OCI-LY3 (cell line): ENCODE measurements at regions not wholly inside any gene's neighbourhood (a gene's known extent, or its start where the extent isn't known, plus 50 kb on each side); places are given as distances from the start of the nearest gene placed in this dataset.
"Not testable (repeated sequence)": the region's sequence is repeated elsewhere in the genome, so short reads cannot be mapped to it uniquely, and the experiment has no call there.

ENCODE experiments used
- H2AFZ ChIP-seq: fragments of 200-600, 300-600 bp; shearing (Covaris generic); 2 replicates; pipeline ENCODE4 v1.6.0; 2014; ENCODE audit warnings: antibody characterized with exemption, low read depth, low read length
- H3K27ac ChIP-seq: fragments of 200-600, 300-600 bp; sonication (generic); 2 replicates; pipeline ENCODE4 v1.5.1; 2014; ENCODE audit warnings: mild to moderate bottlenecking, low read length, moderate library complexity, mixed read lengths
- H3K27me3 ChIP-seq: fragments of 200-600, 300-600 bp; sonication (generic); 2 replicates; pipeline ENCODE4 v1.6.1; 2014; ENCODE audit warnings: low read depth, low read length, mixed read lengths
- H3K36me3 ChIP-seq: fragments of 200-600, 300-600 bp; sonication (generic); replicated peaks from 2 replicates; pipeline ENCODE3; 2014; ENCODE audit warnings: low read depth, low read length, mixed read lengths
- H3K4me1 ChIP-seq: fragments of 300-600, 200-600 bp; sonication (generic); 2 replicates; pipeline ENCODE4 v1.6.1; 2014; ENCODE audit warnings: low read length, mixed read lengths
- H3K4me2 ChIP-seq: fragments of 200-600, 300-600 bp; sonication (generic); 2 replicates; pipeline ENCODE4 v1.6.1; 2014; ENCODE audit warnings: low read length, mixed read lengths
- H3K4me3 ChIP-seq: fragments of 300-600, 200-600 bp; sonication (generic); 2 replicates; pipeline ENCODE4 v1.5.1; 2014; ENCODE audit warnings: antibody characterized with exemption, mild to moderate bottlenecking, low read length, moderate library complexity
- H3K79me2 ChIP-seq: fragments of 300-600, 200-600 bp; shearing (Covaris generic); 2 replicates; pipeline ENCODE4 v1.6.1; 2014; ENCODE audit warnings: mild to moderate bottlenecking, low read length, mixed read lengths
- H3K9ac ChIP-seq: fragments of 300-600, 200-600 bp; shearing (Covaris generic); 2 replicates; pipeline ENCODE4 v1.6.0; 2014; ENCODE audit warnings: mild to moderate bottlenecking, low read length, moderate library complexity
- H3K9me3 ChIP-seq: fragments of 200-600, 300-600 bp; shearing (Covaris generic); 2 replicates; pipeline ENCODE4 v1.6.1; 2014; ENCODE audit warnings: low read length, mixed read lengths; ENCODE audit not compliant: insufficient read depth
- H4K20me1 ChIP-seq: fragments of 200-600, 300-600 bp; sonication (generic); 2 replicates; pipeline ENCODE4 v1.6.1; 2016; ENCODE audit warnings: low read length, mixed read lengths; ENCODE audit not compliant: insufficient read depth
- EZH2phosphoT487 ChIP-seq: fragments of 200-600 bp; shearing (Covaris generic); IDR thresholded peaks from 2 replicates; pipeline ENCODE4 v1.6.1; 2018; ENCODE audit warnings: antibody characterized with exemption, mixed run types, low read depth
- TF ChIP-seq, protein P1 (sequence below): fragments of 200-600, 300-600 bp; sonication (generic); IDR thresholded peaks from 2 replicates; pipeline ENCODE4 v1.5.1; 2014; ENCODE audit warnings: antibody characterized with exemption, low read length, low read depth

DNA sequence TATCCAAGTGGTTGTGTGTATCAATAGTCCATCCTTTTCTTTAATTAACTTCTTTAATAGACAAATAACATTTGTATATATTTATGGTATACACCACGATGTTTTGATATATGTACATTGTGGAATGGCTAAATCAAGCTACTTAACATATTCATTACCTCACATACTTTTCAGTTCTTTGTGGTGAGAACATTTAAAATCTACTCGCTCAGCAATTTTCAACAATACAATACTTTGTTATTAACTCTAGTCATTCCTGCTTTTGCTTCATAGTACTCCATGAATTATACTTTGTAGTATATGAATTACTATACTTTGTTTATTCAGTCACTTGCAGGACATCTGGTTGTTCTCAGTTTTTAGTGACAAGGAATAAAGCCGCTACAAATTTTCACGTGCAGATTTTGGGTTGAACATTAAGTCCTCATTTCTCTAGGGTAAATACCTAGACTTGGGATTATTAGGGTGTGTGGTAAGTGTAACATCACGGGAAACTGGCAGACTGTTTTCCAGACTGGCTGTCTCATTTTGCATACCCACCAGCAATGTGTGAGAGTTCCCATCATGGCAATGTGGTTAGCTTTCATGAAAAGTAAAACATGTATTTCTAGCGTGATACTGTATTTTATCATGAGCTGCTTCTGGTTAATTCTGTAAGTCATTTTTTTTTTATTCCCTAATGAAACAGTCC lies 354.4 kb upstream of the WWC1 start:
- no peak overlapping the region for H3K4me2 ChIP-seq

GRCh38 chr5:167937635-167937998 lies 353.8 kb upstream of the WWC1 start:
- peaks cover 16% of the 10 kb centered on the region for H3K27me3 ChIP-seq
- no peak overlapping the region for H3K27ac ChIP-seq
- H3K4me1 ChIP-seq: no peaks in the 10 kb centered on the region
- no peak overlapping the region for H2AFZ ChIP-seq
- H3K4me3 ChIP-seq: no peak overlapping the region
- TF ChIP-seq EZH2phosphoT487: no peak
- TF ChIP-seq, protein P1, sequence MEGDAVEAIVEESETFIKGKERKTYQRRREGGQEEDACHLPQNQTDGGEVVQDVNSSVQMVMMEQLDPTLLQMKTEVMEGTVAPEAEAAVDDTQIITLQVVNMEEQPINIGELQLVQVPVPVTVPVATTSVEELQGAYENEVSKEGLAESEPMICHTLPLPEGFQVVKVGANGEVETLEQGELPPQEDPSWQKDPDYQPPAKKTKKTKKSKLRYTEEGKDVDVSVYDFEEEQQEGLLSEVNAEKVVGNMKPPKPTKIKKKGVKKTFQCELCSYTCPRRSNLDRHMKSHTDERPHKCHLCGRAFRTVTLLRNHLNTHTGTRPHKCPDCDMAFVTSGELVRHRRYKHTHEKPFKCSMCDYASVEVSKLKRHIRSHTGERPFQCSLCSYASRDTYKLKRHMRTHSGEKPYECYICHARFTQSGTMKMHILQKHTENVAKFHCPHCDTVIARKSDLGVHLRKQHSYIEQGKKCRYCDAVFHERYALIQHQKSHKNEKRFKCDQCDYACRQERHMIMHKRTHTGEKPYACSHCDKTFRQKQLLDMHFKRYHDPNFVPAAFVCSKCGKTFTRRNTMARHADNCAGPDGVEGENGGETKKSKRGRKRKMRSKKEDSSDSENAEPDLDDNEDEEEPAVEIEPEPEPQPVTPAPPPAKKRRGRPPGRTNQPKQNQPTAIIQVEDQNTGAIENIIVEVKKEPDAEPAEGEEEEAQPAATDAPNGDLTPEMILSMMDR: no peak
- no peak overlapping the region for H3K9ac ChIP-seq
- no peaks in the 10 kb centered on the region for H4K20me1 ChIP-seq
- H3K79me2 ChIP-seq: no peaks in the 10 kb centered on the region
- H3K4me2 ChIP-seq: no peak overlapping the region
- no peaks in the 10 kb centered on the region for H3K36me3 ChIP-seq
- H3K9me3 ChIP-seq: no peaks in the 10 kb centered on the region

More for the DNA sequence above, 354.4 kb upstream of the WWC1 start:
- Histone ChIP-seq H3K27ac (no peak overlapping the region), H3K4me1 (no peaks in the 10 kb centered on the region), H3K9ac (no peak overlapping the region), H2AFZ (no peak overlapping the region), H3K27me3 (peaks cover 11% of the 10 kb centered on the region), H3K4me3 (no peak overlapping the region), H3K79me2 (no peaks in the 10 kb centered on the region), H3K9me3 (no peaks in the 10 kb centered on the region), H4K20me1 (no peaks in the 10 kb centered on the region), H3K36me3 (no peaks in the 10 kb centered on the region)
- TF ChIP-seq, protein P1: no peak
- no peak for TF ChIP-seq EZH2phosphoT487

DNA sequence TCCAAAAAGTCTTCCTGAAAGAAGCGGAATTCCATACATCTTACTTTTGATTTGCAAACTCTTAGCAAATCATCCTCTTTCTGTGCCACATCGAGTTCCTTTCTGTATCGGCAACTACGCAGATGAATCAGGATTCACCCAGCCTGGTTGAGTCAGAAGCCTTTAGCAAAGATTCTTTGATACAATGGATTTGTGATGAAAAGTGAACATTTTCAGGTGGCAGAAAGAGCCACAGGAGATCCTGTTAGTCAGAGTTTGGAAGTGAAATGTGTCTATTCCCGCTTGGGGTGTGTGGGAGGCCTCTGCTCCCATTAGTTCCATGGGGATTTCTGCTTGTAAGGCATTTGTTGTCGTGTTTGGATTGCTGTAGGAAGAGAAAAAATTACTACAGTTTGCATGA lies 351.8 kb upstream of the WWC1 start:
- Histone ChIP-seq H3K9me3 (no peaks in the 10 kb centered on the region), H3K4me1 (no peaks in the 10 kb centered on the region), H4K20me1 (no peaks in the 10 kb centered on the region), H3K9ac (no peak overlapping the region), H3K36me3 (no peaks in the 10 kb centered on the region), H3K4me2 (no peak overlapping the region), H3K4me3 (no peak overlapping the region), H3K27ac (no peak overlapping the region), H3K79me2 (no peaks in the 10 kb centered on the region), H3K27me3 (peaks cover 21% of the 10 kb centered on the region), H2AFZ (no peak overlapping the region)
- TF ChIP-seq EZH2phosphoT487: no peak
- TF ChIP-seq, protein P1: no peak

GRCh38 chr5:167940911-167941310 lies 350.5 kb upstream of the WWC1 start:
- H3K27ac ChIP-seq: no peak overlapping the region
- H3K9me3 ChIP-seq: no peaks in the 10 kb centered on the region

DNA sequence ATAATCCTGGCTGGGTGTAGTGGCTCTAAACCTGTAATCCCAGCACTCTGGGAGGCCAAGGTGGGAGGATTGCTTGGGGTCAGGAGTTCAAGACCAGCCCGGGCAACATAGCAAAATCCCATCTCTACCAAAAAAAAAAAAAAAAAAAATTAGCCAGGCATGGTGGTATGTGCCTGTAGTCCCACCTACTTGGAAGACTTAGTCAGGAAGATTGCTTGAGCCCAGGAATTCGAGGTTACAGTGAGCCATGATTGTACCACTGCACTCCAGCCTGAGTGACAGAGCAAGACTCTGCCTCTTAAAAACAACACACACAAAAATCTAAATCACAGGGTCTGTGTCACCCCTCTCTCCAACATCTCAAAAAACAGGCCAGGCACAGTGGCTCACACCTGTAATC lies 349.9 kb upstream of the WWC1 start:
- not testable (repeated sequence) for H3K9ac ChIP-seq, H3K4me1 ChIP-seq, H3K4me3 ChIP-seq, H3K36me3 ChIP-seq, H3K4me2 ChIP-seq, H3K9me3 ChIP-seq, H3K27ac ChIP-seq, H3K79me2 ChIP-seq, H2AFZ ChIP-seq, H4K20me1 ChIP-seq
- H3K27me3 ChIP-seq: peaks cover 31% of the 10 kb centered on the region

More at GRCh38 chr5:167940911-167941310, 350.5 kb upstream of the WWC1 start:
- Histone ChIP-seq H3K4me3 (no peak overlapping the region), H3K9ac (no peak overlapping the region), H2AFZ (no peak overlapping the region), H3K36me3 (no peaks in the 10 kb centered on the region), H3K79me2 (no peaks in the 10 kb centered on the region), H4K20me1 (no peaks in the 10 kb centered on the region), H3K4me2 (no peak overlapping the region), H3K27me3 (peaks cover 31% of the 10 kb centered on the region), H3K4me1 (no peaks in the 10 kb centered on the region)
- no peak for TF ChIP-seq EZH2phosphoT487
- TF ChIP-seq, protein P1: no peak
